ENCODE measurements at regions not wholly inside any gene's neighbourhood (a gene's known extent, or its start where the extent isn't known, plus 50 kb on each side); places are given as distances from the start of the nearest gene placed in this dataset.

DNA sequence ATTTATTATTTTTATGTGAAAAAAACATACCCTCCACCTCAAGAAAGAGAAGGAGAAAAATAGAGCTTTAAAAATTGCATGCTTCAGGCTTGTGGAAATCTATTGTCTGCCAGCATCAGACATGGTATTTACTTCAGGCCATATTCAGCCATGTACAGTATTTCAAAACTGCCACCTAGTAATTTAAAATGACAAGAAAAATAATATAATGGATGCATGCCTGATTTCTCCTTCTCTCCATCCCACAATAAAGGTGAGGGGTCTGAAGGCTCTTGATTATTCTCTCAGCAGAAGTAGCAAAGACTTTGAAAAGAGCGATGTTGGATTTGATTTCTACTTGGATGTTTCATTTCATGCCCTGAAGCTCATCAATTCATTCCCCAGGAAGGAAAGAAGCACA is 250.7 kb downstream of the TBC1D4 start:
- no peak for DNase-seq

DNA sequence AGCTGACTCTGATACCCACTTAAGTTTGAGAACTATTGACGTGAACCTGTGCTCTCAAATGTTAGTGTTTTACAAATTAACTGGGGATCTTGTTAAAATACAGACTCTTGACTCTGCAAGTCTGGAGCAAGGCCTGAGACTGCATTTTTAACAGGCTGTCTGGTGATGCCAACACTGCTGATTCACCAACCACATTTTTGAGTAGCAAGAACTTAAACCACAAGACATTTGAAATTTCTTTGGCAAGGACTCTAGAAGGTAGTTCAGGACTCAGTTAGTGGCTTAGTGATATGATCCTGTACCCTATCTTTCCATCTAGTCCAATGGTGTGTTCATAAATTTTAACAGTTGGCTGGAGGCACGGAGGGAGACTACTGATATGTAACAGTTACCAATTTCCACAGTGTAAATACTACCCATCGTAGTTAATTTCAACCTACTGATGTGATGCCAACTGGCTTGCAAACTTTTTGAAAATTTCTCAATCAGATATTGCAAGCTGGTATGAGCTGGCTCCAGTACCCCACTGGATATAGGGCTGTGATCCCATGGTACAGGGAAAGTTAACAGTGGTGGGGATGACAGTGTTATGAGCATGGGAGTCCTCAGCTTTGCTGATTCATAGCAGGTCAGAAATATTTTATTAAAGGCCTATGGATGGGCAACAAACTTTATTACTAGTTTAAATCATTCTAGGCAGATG is 255.1 kb downstream of the TBC1D4 start:
- peak; percentile 68 for DNase-seq

DNA sequence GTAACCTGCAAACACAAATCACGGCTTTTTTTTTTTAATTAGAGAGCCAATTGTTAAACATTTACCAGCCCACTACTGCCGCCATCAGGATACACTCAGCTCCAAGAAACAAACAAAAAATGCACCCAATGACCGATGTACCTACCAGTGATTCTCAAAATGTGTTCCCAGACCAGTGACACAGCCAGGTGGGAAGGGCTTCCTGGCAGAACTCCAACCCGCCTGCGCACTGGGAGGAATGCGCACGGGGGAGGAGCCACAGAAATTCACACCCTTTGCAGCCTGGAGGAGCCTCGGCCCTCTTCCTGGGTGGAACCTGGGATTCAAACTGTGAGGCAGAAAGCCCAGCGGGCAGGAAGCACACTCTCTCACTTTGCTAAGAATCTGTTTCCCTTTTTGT is 255.9 kb downstream of the TBC1D4 start:
- no peak for DNase-seq

DNA sequence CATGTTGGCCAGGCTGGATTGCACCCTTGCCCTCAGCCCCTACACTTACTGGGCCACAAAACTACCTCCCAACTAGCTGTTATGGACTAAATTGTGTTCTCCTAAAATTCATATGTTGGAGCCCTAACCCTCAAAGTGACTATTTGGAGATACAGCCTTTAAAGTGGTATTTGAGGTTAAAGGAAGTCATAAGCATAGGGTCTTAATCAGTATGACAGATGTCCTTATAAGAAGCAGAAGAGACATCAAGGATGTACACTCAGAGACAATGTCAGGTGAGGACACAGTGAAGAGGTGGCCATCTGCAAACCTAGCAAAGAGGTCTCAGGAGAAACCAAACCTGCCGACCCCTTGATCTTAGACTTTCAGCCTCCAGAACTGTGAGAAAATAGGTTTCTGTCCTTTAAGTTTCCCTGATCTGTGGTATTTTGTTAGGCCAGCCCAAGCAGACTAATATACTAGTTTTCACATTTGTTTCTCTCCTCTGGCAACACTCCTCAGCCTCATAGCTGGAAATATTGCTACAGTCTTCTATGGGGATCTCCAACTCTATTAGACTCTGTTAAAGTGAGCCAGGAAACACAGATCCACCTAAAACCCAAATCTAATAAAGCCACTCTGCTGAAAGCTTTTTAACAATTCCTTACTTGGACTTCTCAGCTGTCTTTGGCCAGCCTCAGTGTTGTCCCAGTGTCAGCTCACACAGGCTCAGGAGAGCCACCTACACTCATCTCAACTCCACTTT is 256.5 kb downstream of the TBC1D4 start:
- no peak for DNase-seq

DNA sequence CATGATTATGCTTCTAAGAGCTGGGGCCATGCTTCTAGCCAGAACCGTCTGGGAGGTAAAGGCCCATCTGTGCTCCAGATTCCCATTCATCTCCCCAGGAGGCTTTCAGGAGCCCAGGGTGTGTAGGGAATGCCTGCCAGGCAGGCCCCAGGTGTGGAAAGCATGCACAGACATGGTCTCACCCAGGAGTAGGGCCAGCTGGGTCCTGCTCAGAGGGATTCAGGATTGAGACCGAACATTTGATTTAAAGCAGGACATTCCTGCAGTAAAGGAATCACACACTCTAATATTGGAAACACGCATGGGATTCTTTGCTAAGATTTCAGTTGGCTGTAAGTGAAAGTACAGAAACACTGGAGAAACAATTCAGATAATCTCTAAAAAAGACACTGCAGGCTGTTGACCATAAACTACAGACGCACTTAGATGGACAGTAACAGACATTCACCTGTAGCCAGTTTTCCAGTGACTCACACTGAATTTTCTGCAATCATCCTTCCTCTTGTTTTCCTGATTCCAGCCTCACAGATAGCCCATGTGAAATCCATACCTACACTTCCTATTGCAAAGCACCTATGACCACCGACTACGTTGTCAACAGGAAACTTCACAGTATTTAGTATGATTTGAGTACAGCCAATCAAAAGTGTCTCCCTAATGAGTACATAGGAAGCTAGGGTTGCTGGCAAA is 257.8 kb downstream of the TBC1D4 start:
- no peak for DNase-seq

DNA sequence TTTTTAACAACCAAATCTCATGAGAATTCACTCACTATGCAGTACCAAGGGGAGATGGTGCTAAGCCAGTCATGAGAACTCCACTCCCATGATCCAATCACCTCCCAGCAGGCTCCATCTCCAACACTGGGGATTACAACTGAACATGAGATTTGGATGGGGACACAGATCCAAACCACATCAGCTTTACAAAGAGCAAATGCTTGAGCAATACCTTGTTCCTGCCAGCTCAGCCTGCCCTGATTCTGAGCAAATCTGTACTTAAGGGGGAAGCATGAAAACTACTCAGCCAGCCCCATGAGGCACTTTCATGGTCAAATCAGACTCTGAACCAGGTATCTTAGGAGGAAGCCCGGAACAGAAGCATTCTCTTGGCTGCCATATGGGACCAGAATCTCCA is 259.9 kb downstream of the TBC1D4 start:
- no peak for DNase-seq

DNA sequence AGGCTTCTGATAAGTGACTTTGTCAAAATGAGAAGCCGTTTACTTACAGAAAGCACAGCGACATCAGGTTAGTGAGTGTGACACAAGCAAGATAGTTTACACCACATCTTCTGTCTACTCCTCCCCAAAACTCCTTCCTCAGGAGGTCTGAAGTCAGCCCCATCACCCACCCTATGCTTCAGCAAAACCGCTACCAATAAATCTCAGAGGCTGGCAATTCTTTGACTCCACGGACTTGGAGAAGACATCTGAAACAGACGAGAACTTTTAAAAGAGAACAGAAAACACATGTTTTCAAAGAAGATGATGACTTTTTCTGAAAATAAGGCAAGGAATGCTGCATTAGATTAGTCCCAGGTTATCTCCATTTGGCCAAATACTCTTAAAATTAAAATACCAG is 261.1 kb downstream of the TBC1D4 start:
- no peak for DNase-seq

DNA sequence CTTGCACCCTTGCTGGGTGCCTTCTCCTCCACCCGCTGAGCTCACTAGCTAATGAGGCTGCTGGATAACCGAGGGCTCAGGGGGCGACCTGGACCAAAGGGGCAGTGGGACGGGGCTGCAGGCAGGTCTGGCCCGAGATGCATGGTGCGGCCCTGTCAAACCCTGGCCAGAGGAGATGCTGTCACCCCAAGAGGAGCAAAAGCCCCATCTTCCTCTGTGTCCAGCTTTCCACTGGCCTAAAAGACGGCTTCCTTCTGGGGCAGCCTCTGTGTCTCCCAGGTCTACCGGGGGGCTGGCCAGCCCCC is 261.8 kb downstream of the TBC1D4 start:
- DNase-seq: no peak

DNA sequence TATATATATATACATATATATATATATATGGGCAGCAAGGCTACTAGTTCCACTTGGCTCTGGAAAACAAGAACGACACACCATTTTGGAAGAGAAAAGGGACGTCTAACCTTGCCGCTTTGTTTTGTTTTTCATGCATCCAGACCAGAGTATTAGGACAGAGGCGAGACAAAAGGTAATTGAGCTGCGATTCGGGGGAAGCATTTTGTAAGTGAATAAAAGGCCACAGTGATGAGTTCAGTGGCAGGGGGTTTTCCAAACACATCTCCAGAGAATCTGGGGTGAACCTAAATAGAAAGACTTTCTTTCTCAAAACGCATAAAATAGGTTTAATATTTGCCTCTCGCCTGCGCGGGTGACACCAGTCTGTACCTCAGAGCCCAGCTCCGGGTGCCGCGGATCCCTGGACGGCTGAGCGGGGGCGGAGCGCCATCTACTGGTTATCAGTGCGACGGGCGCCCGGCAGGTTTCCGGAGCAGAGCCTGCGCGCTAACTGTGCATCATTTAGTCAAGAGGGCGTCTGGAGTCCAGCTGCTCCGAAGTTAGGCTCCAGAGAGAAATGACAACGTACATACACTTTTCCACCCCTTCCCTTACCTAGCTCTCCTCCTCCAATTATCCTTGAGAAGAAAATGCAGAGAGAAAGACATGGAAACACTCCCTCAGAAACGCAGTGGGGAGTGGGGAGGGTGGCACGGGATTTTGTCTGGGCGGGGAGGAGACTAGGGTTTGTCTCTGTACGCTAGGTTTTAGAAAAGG is 262.3 kb downstream of the TBC1D4 start:
- peak; percentile 56 for DNase-seq

DNA sequence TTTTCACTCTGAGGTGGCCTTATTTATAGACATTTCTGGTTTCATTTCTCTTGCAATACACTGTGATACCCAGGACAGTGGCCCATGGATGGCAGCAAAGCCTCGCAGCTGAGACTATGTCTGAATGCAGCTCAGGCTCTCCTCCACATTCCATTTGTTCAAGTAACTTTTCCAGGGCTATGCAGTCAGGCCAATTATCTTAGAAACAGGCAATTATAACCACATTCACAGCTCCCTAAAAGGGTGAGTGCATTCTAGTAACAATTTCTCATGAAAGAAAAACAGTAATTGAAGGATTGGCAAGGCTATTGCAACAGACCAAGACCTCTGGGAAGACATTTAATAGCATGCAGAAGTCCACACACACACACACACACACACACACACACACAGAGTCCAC is 264.0 kb downstream of the TBC1D4 start:
- DNase-seq: no peak

DNA sequence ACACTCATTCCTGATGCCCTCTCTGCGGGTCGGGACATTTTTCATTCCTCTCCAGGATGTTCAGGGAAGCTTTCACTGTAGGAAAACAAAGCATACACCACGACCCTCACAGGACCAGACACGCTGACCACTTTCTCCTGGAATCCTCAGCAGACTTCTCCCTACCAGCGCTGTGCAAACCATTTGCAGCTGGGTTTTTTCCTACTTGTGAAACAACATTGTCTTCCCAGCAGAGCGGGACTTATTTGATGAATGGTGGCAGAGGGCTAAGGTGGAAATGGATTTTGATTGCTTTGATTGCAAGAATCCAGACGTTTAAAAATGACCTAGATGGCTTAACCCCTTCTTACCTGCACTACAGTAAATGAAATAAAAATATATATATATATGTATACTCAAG is 265.9 kb downstream of the TBC1D4 start:
- DNase-seq: no peak

DNA sequence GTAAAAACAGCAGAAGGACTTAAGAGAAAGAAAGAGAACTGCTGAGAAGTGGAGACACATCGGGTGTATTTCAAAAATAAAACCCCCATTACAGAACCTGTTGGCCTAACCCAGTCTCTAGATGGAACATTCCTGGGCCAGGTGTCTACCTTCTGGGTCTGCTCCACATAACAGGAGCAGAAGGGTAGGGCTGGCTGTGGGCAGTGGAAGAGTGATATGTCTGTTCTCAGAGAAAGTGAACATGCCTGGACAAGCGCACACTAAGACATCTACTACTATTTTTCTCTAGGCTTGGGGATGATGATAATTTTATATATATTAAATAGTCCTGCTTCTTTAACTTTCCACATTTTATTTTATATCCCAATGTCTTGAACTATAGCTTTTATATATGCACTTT is 267.1 kb downstream of the TBC1D4 start:
- DNase-seq: no peak

DNA sequence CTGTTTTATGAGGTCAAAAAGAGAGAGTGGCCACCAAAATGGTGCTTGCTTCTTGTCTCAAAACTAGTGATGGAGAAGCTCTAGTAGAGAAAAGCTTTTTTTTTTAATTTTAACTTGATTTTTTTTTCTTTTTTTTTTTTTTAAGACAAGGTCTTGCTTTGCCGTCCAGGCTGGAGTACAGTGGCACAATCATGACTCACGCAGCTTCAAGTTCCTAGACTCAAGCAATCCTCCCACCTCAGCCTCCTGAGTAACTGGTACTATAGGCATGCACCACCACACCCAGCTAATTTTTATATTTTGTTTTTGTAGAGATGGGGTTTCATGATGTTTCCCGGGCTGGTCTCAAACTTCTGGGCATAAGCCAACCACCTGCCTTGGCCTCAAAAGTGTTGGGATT is 279.0 kb downstream of the TBC1D4 start:
- DNase-seq: no peak

DNA sequence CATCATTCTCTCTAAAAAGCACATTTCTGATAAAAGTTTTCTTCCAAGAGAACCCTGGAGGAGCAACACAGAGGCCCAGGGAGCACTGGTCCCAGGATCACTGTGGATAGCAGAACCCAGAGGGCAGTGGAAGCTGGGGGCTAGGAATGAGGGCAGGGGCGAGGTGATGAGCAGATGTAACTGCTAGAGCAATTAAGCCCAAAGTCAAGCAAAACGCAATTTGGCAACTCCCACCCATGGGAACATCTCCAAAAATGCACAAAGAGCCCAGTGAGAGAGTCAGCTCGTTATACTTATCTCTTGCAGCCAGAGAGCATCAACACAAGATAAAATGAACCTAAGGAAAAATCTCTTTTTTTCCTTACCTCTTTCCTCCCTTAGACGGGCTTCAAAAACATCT is 284.2 kb downstream of the TBC1D4 start:
- DNase-seq: no peak

DNA sequence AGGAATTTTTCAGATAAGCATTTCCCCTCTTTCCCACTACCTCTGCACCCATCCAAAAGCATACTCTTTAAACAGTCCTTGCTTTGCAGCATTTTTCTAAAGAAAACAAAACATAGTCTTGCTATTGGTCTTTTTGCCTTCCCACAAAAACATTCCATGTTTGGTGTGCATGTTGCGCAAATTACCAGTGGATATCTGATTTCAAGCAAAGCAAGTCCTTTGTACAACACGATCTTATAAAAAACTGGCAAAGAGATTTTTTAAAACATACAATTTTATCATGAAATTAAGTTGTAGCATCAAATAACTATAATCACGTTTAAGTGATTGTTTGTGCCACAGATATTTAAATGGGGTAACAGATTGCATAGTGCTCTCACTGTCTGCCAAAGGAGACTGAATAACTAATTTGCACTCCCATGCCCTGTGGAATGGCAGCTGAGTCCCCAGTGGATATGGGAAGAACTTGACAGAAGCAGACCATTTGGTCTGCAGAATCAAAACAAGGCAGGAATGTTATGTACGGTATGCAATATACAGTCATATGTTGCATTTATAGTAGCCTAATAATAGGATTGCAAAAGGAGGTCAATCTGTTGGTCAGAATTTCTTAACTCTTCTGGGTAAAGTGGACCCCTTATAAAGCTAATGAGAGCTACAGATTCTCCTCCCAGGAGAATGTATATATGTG is 285.7 kb downstream of the TBC1D4 start:
- DNase-seq: no peak

DNA sequence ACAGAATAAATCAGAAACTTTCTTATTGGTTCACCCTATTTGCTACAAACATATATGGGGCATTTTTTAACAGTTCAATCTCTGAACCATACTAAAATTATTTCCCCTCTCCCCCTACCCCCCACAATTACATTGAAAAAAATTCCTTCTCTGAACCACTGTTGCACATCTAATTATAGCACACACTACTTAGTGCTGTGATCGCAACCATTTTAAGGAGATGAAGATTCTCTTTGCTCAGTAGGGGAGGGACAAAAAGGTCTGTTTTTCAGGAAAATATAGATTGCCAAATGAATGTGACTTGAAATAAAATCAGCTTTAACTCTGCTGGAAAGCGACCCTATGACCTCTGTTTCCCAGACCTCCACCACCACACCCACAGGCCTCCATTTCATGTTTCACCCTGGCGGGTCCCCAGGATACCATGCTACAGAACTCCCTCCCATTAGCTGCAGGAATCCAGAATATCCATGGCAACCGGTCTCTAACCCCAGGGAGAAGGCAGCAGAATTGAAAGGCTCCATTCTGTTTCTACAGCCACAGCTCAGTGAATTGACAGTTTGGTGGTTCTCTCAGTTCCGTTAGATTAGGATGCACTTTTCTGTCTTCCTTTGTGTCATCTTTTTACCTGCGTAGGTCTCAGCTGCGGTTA is 286.3 kb downstream of the TBC1D4 start:
- DNase-seq: no peak

DNA sequence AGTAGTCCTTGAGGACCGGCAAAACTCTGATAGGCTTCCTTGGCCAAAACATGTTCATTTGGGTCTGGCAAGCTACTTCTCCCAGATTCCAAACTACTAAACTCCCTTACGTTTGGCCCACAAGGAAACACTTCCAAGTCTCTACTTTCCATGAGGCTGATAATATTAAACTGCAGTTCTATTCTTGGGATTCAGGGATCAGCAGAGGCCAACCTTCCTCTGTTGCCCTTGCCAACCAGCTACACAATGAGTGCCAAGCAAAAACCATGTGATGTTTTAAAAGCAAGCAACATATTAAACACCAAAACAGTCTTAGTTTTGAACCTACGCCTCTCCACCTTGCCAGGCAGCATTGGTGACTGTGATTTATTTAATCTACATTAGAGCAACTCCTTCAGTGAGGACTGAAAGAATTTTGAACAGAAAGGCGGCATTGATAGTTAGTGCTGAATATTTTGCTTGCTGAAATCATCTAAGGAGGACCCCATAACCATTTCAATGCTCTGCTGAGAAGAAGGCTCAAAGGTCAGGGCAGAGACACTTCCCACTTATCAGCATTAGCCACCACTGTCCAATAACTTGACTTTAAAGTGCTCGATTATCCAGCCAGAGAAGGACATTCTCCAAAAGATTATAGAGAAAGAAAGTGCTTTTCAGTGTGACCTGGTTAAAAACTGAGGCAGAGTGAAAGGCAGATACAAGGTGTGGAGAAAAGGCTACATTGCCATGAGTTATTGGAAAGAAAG is 287.1 kb downstream of the TBC1D4 start:
- no peak for DNase-seq

DNA sequence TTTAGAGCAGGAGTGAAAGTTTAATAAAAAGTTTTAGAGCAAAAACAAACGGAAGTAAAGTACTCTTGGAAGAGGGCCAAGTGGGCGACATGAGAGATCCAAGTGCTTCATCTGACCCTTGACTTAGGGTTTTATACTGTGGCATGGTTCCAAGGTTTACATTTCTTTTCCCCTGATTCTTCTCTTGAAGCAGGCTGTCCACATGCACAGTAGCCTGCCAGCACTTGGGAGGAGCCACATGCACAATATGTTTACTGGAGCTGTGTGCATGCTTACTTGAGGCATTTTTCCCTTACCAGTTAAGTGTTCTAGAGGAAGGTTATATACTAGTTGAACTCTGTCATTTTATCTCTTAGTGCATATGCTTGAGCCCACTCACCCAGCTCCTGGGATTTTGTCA is 295.6 kb downstream of the TBC1D4 start:
- DNase-seq: no peak

DNA sequence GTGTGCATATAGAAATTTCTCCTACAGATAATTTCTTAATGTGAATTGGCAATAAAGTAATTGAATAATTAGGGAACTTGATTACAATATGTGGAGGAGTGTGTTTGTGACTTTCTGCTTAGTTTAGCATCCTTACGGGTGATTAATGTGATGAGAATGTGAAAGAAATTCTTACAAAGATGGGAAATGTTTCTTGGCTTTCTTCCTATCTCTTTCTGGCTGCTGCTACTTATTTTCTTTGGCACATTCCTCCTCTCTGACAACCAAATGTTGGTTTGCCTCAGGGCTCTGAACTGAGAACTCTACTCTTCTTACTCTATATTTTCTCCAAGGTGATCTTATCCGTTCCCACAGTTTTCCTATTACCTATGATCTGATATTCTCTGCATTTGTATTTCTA is 300.1 kb downstream of the TBC1D4 start:
- no peak for DNase-seq

DNA sequence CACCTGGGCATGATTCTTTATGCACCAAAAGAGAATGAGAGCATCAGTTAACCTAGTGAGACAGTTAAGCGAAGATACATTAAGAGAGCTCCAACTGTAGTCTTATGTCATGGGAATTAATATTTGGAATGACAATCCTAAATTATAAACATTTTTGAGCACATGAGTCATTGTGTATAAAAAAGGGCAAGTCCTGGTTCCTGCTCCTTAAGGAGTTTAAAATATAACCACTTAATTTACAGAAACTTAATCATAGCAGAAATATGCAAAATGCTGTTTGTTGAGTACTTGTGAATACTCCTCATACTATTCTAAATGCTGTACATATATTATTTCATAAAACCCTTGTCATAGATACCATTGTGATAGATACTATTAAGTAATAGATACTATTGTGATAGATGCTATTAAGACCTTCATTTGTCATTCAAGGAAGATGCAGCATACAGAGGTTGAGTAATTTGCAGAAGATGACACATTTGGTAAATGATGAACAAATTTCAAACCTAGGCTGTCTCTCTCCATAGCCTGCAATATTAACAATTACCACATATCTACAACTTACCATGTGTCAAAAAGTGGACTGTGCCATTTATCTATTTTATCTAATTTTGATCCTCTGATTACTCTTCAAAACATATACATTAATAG is 301.0 kb downstream of the TBC1D4 start:
- DNase-seq: no peak

DNA sequence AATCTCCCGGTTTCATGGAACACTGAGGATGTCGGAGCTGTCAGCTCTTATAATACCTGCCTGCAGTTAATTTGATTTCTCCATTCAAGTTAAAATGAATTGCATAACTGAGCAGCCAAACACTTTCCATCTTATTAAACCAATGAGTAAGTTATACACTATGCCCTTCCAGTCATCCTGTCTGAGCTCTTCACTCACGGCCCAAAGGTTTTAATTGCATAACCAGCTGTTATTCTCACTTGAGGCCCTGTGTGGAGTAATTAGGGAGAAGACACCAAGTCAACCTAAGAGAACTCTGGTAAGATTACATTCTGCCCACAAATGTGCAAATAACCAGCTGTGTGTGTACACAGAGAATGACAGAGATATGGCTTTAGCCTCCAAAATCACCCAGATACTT is 303.5 kb downstream of the TBC1D4 start:
- DNase-seq: no peak

All from hematopoietic multipotent progenitor cell treated with erythropoietin and hydrocortisone succinate and interleukin-3 and kit ligand, for 8 days (in vitro differentiated cells).